ENCODE measurements at regions not wholly inside any gene's neighbourhood (a gene's known extent, or its start where the extent isn't known, plus 50 kb on each side); places are given as distances from the start of the nearest gene placed in this dataset.

- Histone ChIP-seq H3K27me3 (replicated peaks in 1 of 2; ENCODE audit: control insufficient read depth in 2 of 2, extremely low read depth in 1 of 2, insufficient read depth in 2 of 2, low read length in 1 of 2) (peaks cover 0 to 20% of the 10 kb centered on the region in 2 experiments), H3K27ac (ENCODE audit: low read length) (no peak overlapping the region), H3K4me1 (ENCODE audit: control insufficient read depth in 1 of 2, extremely low read depth in 1 of 2, insufficient read depth in 2 of 2, low read length in 2 of 2) (no peaks in the 10 kb centered on the region), H3K36me3 (ENCODE audit: control insufficient read depth in 2 of 2, extremely low read depth in 1 of 2, insufficient read depth in 1 of 2, low read length in 1 of 2) (no peaks in the 10 kb centered on the region), H3K4me3 (ENCODE audit: control insufficient read depth in 1 of 2, extremely low read depth in 1 of 2, low read length in 1 of 2) (no peak overlapping the region), H3K9me3 (no peaks in the 10 kb centered on the region)
- ATAC-seq (replicated peaks in 1 of 4) (no peak), DNase-seq (no peak)
- Mint-ChIP-seq H3K27me3 (peaks cover 4 to 7% of the 10 kb centered on the region in 2 donors), H3K9me3 (no peaks in the 10 kb centered on the region), H3K36me3 (no peaks in the 10 kb centered on the region), H3K4me1 (peaks cover 0 to 8% (median 6%) of the 10 kb centered on the region in 3 donors), H3K4me3 (no peak overlapping the region), H3K27ac (no peak overlapping the region)
- CTCF ChIA-PET: interaction anchor here in 1 of 2 donors (0.5 kb wide), 1 partner anchor 773 kb away, joined by 3 read pairs; no protein-coding TSS in a partner anchor
- POLR2A ChIA-PET: no interaction called here
- WGBS (ENCODE audit: insufficient coverage): 67% methylated on average over 8 of the region's 12 CpGs
Observed at GRCh38 chr17:73770115-73770848, 126.0 kb upstream of the SDK2 start.

- Mint-ChIP-seq H3K9me3 (no peaks in the 10 kb centered on the region), H3K27ac (no peak overlapping the region), H3K36me3 (no peaks in the 10 kb centered on the region), H3K27me3 (peaks cover 4 to 8% of the 10 kb centered on the region in 2 donors), H3K4me3 (no peak overlapping the region), H3K4me1 (peaks cover 0 to 8% (median 6%) of the 10 kb centered on the region in 3 donors)
- ATAC-seq (replicated peaks in 1 of 4) (no peak), DNase-seq (no peak)
- Histone ChIP-seq H3K27me3 (replicated peaks in 1 of 2; ENCODE audit: control insufficient read depth in 2 of 2, extremely low read depth in 1 of 2, insufficient read depth in 2 of 2, low read length in 1 of 2) (peaks cover 0 to 20% of the 10 kb centered on the region in 2 experiments), H3K4me3 (ENCODE audit: control insufficient read depth in 1 of 2, extremely low read depth in 1 of 2, low read length in 1 of 2) (no peak overlapping the region), H3K36me3 (ENCODE audit: control insufficient read depth in 2 of 2, extremely low read depth in 1 of 2, insufficient read depth in 1 of 2, low read length in 1 of 2) (no peaks in the 10 kb centered on the region), H3K4me1 (ENCODE audit: control insufficient read depth in 1 of 2, extremely low read depth in 1 of 2, insufficient read depth in 2 of 2, low read length in 2 of 2) (no peaks in the 10 kb centered on the region), H3K27ac (ENCODE audit: low read length) (no peak overlapping the region), H3K9me3 (no peaks in the 10 kb centered on the region)
- CTCF ChIA-PET: interaction anchor here in 1 of 2 donors (0.5 kb wide), 1 partner anchor 774 kb away, joined by 3 read pairs; no protein-coding TSS in a partner anchor
- POLR2A ChIA-PET: no interaction called here
- 76% methylated on average over 6 of the region's 6 CpGs for WGBS (ENCODE audit: insufficient coverage)
Observed at GRCh38 chr17:73770849-73771229, 126.6 kb upstream of the SDK2 start.

- Mint-ChIP-seq H3K27ac (no peak overlapping the region), H3K27me3 (peaks cover 4 to 8% of the 10 kb centered on the region in 2 donors), H3K9me3 (no peaks in the 10 kb centered on the region), H3K4me3 (no peak overlapping the region), H3K4me1 (peaks cover 0 to 8% (median 6%) of the 10 kb centered on the region in 3 donors), H3K36me3 (no peaks in the 10 kb centered on the region)
- ChIA-PET CTCF (interaction anchor here in 1 of 2 donors (0.6 kb wide), 1 partner anchor 289 kb away, joined by 6 read pairs; no protein-coding TSS in a partner anchor), POLR2A (no interaction called here)
- H3K4me3 ChIP-seq (ENCODE audit: control insufficient read depth in 1 of 2, extremely low read depth in 1 of 2, low read length in 1 of 2): no peak overlapping the region
- no peaks in the 10 kb centered on the region for H3K9me3 ChIP-seq
- no peak for DNase-seq
- H3K36me3 ChIP-seq (ENCODE audit: control insufficient read depth in 2 of 2, extremely low read depth in 1 of 2, insufficient read depth in 1 of 2, low read length in 1 of 2): no peaks in the 10 kb centered on the region
- H3K27me3 ChIP-seq (replicated peaks in 1 of 2; ENCODE audit: control insufficient read depth in 2 of 2, extremely low read depth in 1 of 2, insufficient read depth in 2 of 2, low read length in 1 of 2): peaks cover 0 to 25% of the 10 kb centered on the region in 2 experiments
- WGBS (ENCODE audit: insufficient coverage): 86% methylated on average over 1 of the region's 5 CpGs
- no peaks in the 10 kb centered on the region for H3K4me1 ChIP-seq (ENCODE audit: control insufficient read depth in 1 of 2, extremely low read depth in 1 of 2, insufficient read depth in 2 of 2, low read length in 2 of 2)
- no peak overlapping the region for H3K27ac ChIP-seq (ENCODE audit: low read length)
- ATAC-seq (replicated peaks in 1 of 4): no peak
Observed at GRCh38 chr17:73772107-73772705, 128.0 kb upstream of the SDK2 start.

GRCh38 chr17:73773702-73774101, 129.5 kb upstream of the SDK2 start:
- POLR2A ChIA-PET: no interaction called here

GRCh38 chr17:73774852-73775251, 130.6 kb upstream of the SDK2 start:
- Mint-ChIP-seq H3K27me3 (peaks cover 0 to 8% of the 10 kb centered on the region in 2 donors), H3K4me1 (peaks cover 0 to 8% (median 6%) of the 10 kb centered on the region in 3 donors), H3K4me3 (no peak overlapping the region)

More at GRCh38 chr17:73773702-73774101, 129.5 kb upstream of the SDK2 start:
- CTCF ChIA-PET: no interaction called here
- DNase-seq: peak in 3 of 35 experiments; percentile 7 to 35 (median 25)
- peak overlapping the region in 1 of 2 donors; percentile 74 for H3K27ac Mint-ChIP-seq
- Histone ChIP-seq H3K4me3 (ENCODE audit: control insufficient read depth in 1 of 2, extremely low read depth in 1 of 2, low read length in 1 of 2) (no peak overlapping the region), H3K4me1 (ENCODE audit: control insufficient read depth in 1 of 2, extremely low read depth in 1 of 2, insufficient read depth in 2 of 2, low read length in 2 of 2) (no peaks in the 10 kb centered on the region), H3K27ac (ENCODE audit: low read length) (no peak overlapping the region), H3K9me3 (no peaks in the 10 kb centered on the region), H3K36me3 (ENCODE audit: control insufficient read depth in 2 of 2, extremely low read depth in 1 of 2, insufficient read depth in 1 of 2, low read length in 1 of 2) (no peaks in the 10 kb centered on the region), H3K27me3 (replicated peaks in 1 of 2; ENCODE audit: control insufficient read depth in 2 of 2, extremely low read depth in 1 of 2, insufficient read depth in 2 of 2, low read length in 1 of 2) (peaks cover 0 to 22% of the 10 kb centered on the region in 2 experiments)
- H3K27me3 Mint-ChIP-seq: peaks cover 2 to 8% of the 10 kb centered on the region in 2 donors
- H3K36me3 Mint-ChIP-seq: no peaks in the 10 kb centered on the region
- no peaks in the 10 kb centered on the region for H3K9me3 Mint-ChIP-seq
- ATAC-seq (replicated peaks in 1 of 4): peak in 2 of 4 experiments; percentile 45 to 87
- no peak overlapping the region for H3K4me3 Mint-ChIP-seq
- 65% methylated on average over 6 of the region's 7 CpGs for WGBS (ENCODE audit: insufficient coverage)
- peaks cover 0 to 8% (median 6%) of the 10 kb centered on the region in 3 donors for H3K4me1 Mint-ChIP-seq

GRCh38 chr17:73776351-73777130, 132.3 kb upstream of the SDK2 start:
- POLR2A ChIA-PET: no interaction called here

More at GRCh38 chr17:73774852-73775251, 130.6 kb upstream of the SDK2 start:
- H3K9me3 ChIP-seq: no peaks in the 10 kb centered on the region
- ChIA-PET CTCF (no interaction called here), POLR2A (no interaction called here)
- H3K4me3 ChIP-seq (ENCODE audit: control insufficient read depth in 1 of 2, extremely low read depth in 1 of 2, low read length in 1 of 2): no peak overlapping the region
- H3K36me3 Mint-ChIP-seq: no peaks in the 10 kb centered on the region
- DNase-seq (no peak), ATAC-seq (replicated peaks in 1 of 4) (no peak)
- H3K4me1 ChIP-seq (ENCODE audit: control insufficient read depth in 1 of 2, extremely low read depth in 1 of 2, insufficient read depth in 2 of 2, low read length in 2 of 2): no peaks in the 10 kb centered on the region
- H3K27ac Mint-ChIP-seq: peak overlapping the region in 1 of 2 donors; percentile 50
- no peaks in the 10 kb centered on the region for H3K9me3 Mint-ChIP-seq
- H3K27ac ChIP-seq (ENCODE audit: low read length): no peak overlapping the region
- H3K27me3 ChIP-seq (replicated peaks in 1 of 2; ENCODE audit: control insufficient read depth in 2 of 2, extremely low read depth in 1 of 2, insufficient read depth in 2 of 2, low read length in 1 of 2): peaks cover 0 to 26% of the 10 kb centered on the region in 2 experiments
- H3K36me3 ChIP-seq (ENCODE audit: control insufficient read depth in 2 of 2, extremely low read depth in 1 of 2, insufficient read depth in 1 of 2, low read length in 1 of 2): no peaks in the 10 kb centered on the region
- no CpG with 5 or more reads among the region's 7 CpGs for WGBS (ENCODE audit: insufficient coverage)

More at GRCh38 chr17:73776351-73777130, 132.3 kb upstream of the SDK2 start:
- Mint-ChIP-seq H3K36me3 (no peaks in the 10 kb centered on the region), H3K4me1 (peaks cover 0 to 11% (median under 1%) of the 10 kb centered on the region in 3 donors), H3K27me3 (peaks cover 0 to 2% of the 10 kb centered on the region in 2 donors), H3K27ac (no peak overlapping the region), H3K4me3 (no peak overlapping the region), H3K9me3 (no peaks in the 10 kb centered on the region)
- 94% methylated on average over 14 of the region's 21 CpGs for WGBS (ENCODE audit: insufficient coverage)
- Histone ChIP-seq H3K27ac (ENCODE audit: low read length) (no peak overlapping the region), H3K4me3 (ENCODE audit: control insufficient read depth in 1 of 2, extremely low read depth in 1 of 2, low read length in 1 of 2) (no peak overlapping the region), H3K36me3 (ENCODE audit: control insufficient read depth in 2 of 2, extremely low read depth in 1 of 2, insufficient read depth in 1 of 2, low read length in 1 of 2) (no peaks in the 10 kb centered on the region), H3K27me3 (replicated peaks in 1 of 2; ENCODE audit: control insufficient read depth in 2 of 2, extremely low read depth in 1 of 2, insufficient read depth in 2 of 2, low read length in 1 of 2) (peaks cover 0 to 19% of the 10 kb centered on the region in 2 experiments), H3K9me3 (no peaks in the 10 kb centered on the region), H3K4me1 (ENCODE audit: control insufficient read depth in 1 of 2, extremely low read depth in 1 of 2, insufficient read depth in 2 of 2, low read length in 2 of 2) (no peaks in the 10 kb centered on the region)
- CTCF ChIA-PET: no interaction called here
- ATAC-seq (replicated peaks in 1 of 4) (no peak), DNase-seq (no peak)
